GM21381 (cell line): ENCODE measurements at regions not wholly inside any gene's neighbourhood (a gene's known extent, or its start where the extent isn't known, plus 50 kb on each side); places are given as distances from the start of the nearest gene placed in this dataset.
"Not testable (repeated sequence)": the region's sequence is repeated elsewhere in the genome, so short reads cannot be mapped to it uniquely, and the experiment has no call there.

ENCODE experiments used
- ATAC-seq: cut with Tn5 transposase; IDR thresholded peaks from one replicate; pipeline ENCODE4 v1.9.1; 2021; ENCODE audit warnings: mild to moderate bottlenecking, moderate library complexity; ENCODE audit not compliant: unreplicated experiment

GRCh38 chr6:40162074-40162473 lies 227.8 kb upstream of the MOCS1 start:
- ATAC-seq = no peak

GRCh38 chr6:40160826-40161225 lies 226.6 kb upstream of the MOCS1 start:
- no peak for ATAC-seq

DNA sequence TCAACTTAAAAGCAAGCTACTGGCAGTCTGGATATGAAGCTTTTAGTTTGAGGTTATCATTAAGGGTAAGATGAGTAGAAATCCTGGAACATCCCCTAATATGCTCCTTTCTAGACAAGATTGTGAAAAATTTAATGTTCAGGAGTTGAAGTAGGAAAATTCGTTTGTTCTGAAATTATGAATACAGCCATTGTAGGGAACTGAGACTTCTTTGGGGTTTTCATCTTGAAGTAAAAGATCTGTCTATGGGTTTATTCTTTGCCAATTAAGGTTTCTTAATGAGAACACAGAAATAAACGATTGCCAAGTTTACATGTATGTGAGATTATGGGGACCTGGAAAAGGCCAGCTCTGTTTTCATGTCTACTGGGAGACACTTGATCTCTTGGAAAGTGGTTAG lies 225.6 kb upstream of the MOCS1 start:
- ATAC-seq = no peak

- ATAC-seq = no peak
Observed at GRCh38 chr6:40152701-40153436, 218.6 kb upstream of the MOCS1 start.

- ATAC-seq = no peak
Observed at GRCh38 chr6:40152196-40152595, 217.9 kb upstream of the MOCS1 start.

- peak; percentile 93 for ATAC-seq
Observed at GRCh38 chr6:40148882-40149573, 214.8 kb upstream of the MOCS1 start.

GRCh38 chr6:40146902-40147301 lies 212.6 kb upstream of the MOCS1 start:
- ATAC-seq = no peak

GRCh38 chr6:40139447-40139846 lies 205.2 kb upstream of the MOCS1 start:
- ATAC-seq = no peak

DNA sequence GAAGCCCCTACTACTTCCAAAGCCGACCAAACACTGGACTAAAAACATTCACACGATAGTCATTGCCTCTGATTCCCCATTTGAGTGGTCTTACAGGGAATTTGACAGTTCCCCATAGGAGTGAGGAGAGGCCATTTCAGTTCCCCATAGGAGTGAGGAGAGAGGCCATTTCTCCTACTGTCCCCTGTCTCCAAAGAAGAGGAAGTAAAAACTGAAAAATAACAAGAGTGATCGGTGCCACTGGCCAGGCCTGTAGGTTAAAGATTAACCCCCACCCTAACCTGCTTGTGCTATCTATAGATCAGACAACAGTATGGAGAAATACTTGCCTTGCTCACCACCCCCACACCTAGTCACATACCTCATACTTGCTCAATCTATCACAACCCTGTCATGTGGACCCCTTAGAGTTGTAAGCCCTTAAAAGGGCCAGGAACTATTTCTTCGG lies 204.0 kb upstream of the MOCS1 start:
- peak; percentile 56 for ATAC-seq

GRCh38 chr6:40135491-40136072 lies 201.3 kb upstream of the MOCS1 start:
- ATAC-seq = no peak

GRCh38 chr6:40133981-40134380 lies 199.7 kb upstream of the MOCS1 start:
- not testable (repeated sequence) for ATAC-seq

DNA sequence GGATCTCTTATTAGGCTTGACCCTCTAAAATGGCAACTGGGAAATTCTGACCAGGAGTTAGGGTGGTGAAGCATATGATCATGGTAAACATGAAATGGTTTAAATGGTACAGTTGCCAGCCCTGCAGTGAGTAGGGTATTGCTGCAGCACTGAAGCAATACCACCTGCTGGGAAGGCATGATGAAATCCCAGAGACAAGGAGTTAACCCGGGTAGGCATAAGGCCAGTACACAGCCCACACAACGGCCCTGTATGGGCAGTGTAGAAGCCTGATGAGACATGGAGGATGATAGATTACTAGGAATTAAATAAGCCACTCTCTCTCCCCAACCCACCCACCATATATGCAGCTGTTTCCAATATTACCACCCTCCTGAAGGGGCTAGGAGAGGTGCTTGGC lies 197.4 kb upstream of the MOCS1 start:
- no peak for ATAC-seq

DNA sequence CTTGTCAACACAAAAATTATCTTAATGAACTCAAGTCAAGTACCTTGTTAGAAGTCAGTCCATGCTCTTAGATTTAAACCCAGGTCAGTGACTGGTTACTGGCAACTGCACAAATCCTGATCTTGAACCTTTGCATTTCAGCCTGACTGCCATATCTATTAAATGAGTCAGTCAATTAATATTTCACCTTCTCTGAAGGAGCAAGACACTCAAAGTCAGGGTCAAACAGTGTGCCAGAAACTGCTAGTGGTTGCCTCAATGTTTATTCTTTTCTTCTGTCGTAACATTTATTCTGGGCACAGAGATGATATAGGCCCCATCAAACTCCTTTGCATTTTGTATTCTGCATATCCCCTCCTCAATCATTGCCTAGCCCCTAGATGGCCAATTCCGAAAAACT lies 193.9 kb upstream of the MOCS1 start:
- ATAC-seq = no peak

DNA sequence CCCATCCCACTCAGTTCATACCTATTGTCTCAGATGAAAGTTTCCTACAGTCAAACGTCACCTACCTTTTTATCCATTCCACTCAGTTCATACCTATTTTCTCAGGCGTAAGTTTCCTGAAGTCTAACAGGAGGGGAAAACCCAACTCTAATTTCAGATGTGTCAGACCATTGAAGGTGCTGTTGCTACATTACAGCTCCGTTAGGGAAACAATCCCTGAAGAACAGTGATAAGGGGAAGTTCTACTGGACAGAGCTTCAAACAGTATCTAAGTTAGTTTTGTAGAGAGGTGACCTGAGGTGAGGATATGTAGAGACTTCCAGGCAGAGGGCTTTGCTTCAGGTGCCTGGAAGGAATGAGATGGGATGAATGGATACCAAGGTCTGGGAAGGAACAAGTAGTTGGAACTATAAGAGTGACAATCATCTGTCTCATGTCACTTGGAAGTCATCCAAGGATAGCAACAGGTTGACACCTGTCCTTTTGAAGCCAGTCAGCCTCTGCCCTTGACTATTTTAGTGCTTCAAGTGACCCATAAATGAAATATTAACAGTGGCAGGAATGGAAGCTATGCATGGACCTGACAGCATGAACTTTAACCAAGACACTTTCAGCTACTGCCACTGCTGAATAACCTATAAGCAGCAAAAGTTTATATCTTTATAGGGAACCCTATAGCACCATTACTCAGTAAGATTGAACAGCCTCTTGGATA lies 191.6 kb upstream of the MOCS1 start:
- ATAC-seq = no peak

DNA sequence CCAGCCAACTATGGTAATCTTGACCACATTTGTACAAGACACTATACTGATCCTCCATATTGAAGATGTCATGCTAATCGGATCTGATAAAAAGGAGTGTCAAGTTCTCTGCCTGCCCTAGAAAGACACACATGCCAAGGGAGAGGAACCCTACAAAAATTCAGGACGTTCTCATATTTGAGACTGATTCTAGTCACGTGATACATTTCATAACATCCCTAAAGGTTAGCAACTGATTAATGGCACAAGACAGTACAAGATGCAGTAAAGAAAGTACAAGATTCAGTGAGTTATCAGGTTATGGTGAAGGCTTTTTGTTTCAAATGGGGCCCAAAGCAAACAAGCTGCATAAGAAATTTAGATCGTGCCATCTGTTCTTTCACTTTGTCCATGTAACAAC lies 190.7 kb upstream of the MOCS1 start:
- no peak for ATAC-seq

DNA sequence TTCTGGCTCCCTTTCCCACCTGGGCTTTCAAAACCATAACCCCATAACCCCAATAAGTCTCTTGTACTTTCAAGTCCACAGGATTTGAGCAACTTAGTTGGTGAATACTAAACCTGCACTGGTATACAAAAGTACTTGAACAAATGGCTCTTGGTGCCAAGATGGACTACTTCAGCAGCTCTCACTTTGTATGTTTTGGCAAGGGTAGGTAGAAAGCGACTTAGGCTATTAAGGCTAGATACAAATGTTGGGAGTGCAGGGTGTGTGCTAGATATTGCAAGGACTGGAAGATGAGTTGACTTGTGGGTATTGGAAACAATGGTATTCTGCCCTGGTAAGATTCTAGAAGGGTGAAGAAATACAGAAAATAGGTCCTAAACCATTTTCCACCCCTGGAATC lies 182.6 kb upstream of the MOCS1 start:
- no peak for ATAC-seq

DNA sequence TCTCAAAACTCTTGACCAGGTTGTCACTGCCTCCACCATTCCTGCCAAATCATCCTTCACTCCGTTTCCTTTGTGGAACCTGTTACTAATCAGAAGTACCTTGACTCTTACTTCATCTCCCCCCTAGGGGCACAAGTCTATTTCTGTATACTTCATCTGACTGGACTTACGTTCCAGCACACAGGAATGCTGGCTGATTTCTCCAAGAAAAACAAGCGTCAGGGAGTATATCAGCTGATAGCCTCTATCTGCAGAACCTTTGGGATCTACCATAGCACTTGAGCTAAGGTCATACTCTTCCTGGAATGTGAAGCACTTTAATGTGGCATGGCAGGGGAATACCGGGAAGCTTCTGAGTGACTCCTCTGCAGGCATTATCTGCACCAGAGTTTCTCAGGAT lies 178.1 kb upstream of the MOCS1 start:
- ATAC-seq = no peak

DNA sequence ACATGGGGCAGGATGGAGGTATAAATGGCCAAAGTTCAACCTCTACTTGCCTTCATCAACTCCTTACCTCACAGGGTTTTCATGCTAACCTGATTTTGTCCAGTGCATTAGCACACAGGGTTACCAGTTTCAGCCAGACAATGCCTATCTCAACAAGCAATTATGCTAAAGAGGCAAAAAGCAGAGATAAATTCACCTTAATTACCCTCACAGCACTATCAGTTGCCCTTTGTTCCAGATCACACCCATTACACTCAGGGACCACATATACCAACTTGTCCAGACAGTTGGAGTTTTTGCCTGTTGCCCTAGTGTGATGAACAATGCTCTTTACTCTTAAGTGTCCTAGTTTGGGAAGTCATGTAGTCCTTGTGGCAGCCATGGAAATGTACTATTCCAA lies 174.5 kb upstream of the MOCS1 start:
- no peak for ATAC-seq

DNA sequence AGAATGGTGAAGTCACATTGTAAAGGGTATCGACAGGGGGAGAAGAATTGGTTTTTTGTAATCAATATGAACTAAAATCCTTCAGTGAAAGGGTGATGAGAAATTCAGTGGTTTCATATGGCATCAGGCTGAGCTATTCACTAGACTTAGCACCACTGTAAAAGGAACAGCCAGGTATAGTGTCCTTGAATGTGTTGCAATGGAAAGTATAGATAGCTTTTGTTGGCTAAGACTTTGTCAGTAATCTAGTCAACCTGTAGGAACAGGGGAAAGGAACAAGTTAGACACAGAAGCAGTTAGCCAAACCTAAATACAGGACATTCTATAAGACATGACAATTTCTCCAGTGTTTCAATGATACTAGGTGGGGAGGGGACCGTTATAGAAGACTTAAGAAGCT lies 172.6 kb upstream of the MOCS1 start:
- no peak for ATAC-seq

DNA sequence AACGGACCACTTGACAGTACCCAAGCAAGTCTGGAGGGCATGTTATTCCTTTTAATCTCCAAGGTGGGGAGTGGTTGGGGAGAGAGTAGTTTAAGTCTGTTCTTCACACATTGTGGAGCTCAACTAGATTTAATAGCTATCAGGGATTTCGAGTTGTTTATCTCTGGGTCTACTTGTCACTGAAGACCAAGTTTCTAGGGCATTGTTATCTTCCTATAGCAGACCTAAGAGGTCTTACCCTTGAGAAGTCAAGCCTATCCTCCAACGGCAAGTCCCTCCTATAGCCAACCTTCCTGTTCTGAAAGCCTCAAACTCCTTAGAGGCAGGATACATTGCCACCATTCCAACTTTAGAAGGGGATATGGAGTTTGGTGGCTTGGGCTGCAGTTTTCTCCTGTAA lies 164.5 kb upstream of the MOCS1 start:
- ATAC-seq = no peak

DNA sequence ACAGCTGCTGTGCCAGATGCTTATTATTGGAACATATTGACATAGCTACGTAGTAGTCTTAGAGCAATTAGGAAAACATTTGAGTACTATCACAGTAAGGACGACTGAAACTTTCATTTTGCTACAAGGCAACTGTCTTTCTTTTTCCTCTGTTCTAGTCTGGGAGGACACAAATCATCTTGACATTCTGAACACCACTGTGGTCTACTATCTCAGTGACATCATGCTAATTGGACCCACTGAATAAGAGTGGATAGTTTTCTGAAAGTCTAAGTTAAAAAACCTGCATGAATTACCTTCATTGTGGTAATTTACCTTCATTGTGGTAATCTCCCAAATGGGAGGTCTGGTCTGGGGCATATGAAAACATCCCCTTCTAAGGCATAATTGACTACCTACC lies 163.3 kb upstream of the MOCS1 start:
- no peak for ATAC-seq
